ENCODE measurements at regions not wholly inside any gene's neighbourhood (a gene's known extent, or its start where the extent isn't known, plus 50 kb on each side); places are given as distances from the start of the nearest gene placed in this dataset.

DNA sequence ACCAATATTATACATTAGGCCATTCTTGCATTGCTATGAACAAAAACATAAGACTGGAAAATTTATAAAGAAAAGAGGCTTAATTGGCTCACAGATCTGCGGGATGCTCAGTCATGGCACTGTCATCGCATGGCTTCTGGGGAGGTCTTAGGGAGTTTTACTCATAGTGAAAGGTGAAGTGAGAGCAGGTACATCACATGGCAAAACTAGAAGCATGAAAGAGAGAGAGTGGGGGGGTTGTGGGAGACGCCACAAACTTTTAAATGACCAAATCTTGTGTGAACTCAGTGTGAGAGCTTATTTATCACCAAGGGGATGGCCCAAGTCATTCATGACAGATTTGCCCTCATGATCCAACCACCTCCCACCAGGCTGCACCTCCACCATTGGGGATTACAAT lies 398.3 kb upstream of the EDIL3 start:
- intact Hi-C loops (cut with DNase I) = no loop called here
- Histone ChIP-seq H3K27me3 (no peaks in the 10 kb centered on the region), H3K9me3 (no peaks in the 10 kb centered on the region), H3K4me3 (no peak overlapping the region), H3K36me3 (no peaks in the 10 kb centered on the region), H3K27ac (no peak overlapping the region), H3K4me1 (no peaks in the 10 kb centered on the region)
- TF ChIP-seq POLR2A (IDR thresholded peaks at IDR 0.05) = no peak
- TF ChIP-seq, protein P1, sequence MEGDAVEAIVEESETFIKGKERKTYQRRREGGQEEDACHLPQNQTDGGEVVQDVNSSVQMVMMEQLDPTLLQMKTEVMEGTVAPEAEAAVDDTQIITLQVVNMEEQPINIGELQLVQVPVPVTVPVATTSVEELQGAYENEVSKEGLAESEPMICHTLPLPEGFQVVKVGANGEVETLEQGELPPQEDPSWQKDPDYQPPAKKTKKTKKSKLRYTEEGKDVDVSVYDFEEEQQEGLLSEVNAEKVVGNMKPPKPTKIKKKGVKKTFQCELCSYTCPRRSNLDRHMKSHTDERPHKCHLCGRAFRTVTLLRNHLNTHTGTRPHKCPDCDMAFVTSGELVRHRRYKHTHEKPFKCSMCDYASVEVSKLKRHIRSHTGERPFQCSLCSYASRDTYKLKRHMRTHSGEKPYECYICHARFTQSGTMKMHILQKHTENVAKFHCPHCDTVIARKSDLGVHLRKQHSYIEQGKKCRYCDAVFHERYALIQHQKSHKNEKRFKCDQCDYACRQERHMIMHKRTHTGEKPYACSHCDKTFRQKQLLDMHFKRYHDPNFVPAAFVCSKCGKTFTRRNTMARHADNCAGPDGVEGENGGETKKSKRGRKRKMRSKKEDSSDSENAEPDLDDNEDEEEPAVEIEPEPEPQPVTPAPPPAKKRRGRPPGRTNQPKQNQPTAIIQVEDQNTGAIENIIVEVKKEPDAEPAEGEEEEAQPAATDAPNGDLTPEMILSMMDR (IDR thresholded peaks at IDR 0.05) = no peak
- DNase-seq (no peak), ATAC-seq (no peak)
- WGBS (ENCODE audit: insufficient coverage, low coverage, low lambda C conversion rate, missing lambda C conversion rate) = 70% methylated on average over 3 of the region's 3 CpGs

DNA sequence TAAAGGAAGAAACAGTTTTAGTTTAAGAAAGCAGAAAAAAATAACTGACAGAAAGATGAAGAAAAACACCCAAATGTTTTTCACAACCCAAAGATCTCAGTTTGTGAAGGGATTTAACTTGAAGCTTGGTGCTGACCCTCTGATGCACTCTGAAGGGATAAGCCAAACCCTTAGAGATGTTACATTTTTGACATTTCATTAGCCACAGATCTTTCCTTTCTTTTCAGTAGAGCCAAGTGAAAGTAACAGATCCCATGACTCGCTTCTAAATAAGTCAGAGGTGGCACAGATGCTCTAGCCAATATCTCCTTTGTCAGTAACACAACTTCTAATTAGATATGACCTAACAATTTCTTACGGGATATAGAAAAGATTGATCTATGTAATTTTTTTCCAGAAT lies 394.5 kb upstream of the EDIL3 start:
- H3K9me3 ChIP-seq = no peaks in the 10 kb centered on the region
- intact Hi-C loops (cut with DNase I) = no loop called here

DNA sequence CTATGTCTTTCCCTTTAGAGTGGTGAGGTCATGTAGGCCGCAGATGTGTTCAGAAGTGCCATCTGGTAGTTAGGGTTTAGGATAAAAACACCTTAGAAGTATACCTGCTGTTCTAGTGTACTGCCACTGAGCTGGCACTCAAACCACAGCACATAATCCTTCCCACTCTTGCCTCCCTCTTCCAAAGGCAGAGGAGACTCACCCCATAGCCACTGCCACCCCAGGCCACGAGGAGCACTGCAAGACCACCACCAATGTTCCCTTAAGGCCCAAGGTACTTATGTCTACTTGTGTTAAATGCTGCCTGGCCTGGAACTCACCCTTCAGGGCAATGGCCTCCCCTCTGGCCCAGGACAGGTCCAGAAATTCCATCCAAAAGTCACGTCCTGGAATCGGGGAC lies 379.5 kb upstream of the EDIL3 start:
- intact Hi-C loops (cut with DNase I) = no loop called here
- TF ChIP-seq, protein P1 (IDR thresholded peaks at IDR 0.05) = no peak
- TF ChIP-seq POLR2A (IDR thresholded peaks at IDR 0.05) = no peak
- WGBS (ENCODE audit: insufficient coverage, low coverage, low lambda C conversion rate, missing lambda C conversion rate) = 0% methylated on average over 1 of the region's 4 CpGs

More for the DNA sequence above, 394.5 kb upstream of the EDIL3 start:
- DNase-seq (no peak), ATAC-seq (no peak)
- no peaks in the 10 kb centered on the region for H3K27me3 ChIP-seq
- TF ChIP-seq POLR2A (IDR thresholded peaks at IDR 0.05) = no peak
- TF ChIP-seq, protein P1 (IDR thresholded peaks at IDR 0.05) = no peak
- H3K27ac ChIP-seq = no peak overlapping the region
- 43% methylated on average over 2 of the region's 2 CpGs for WGBS (ENCODE audit: insufficient coverage, low coverage, low lambda C conversion rate, missing lambda C conversion rate)
- H3K36me3 ChIP-seq = no peaks in the 10 kb centered on the region
- no peaks in the 10 kb centered on the region for H3K4me1 ChIP-seq
- H3K4me3 ChIP-seq = no peak overlapping the region

DNA sequence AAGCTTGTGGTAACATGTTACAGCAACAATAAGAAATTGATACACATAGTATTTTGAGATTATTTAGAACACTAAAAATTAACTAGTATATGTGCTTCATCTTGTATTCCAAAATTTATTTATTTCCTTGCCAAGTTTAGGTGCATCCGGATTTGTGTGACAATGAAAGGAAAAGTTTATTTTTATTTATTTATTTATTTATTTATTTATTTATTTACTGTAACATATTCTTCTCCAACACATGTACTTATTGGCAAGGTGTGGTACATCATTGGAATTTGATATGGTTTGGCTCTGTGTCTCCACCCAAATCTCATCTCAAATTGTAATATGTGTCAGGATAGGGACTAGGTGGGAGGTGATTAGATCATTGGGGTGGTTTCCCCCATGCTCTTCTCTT lies 373.3 kb upstream of the EDIL3 start:
- no peak for DNase-seq

More for the DNA sequence above, 379.5 kb upstream of the EDIL3 start:
- ATAC-seq = no peak
- Histone ChIP-seq H3K9me3 (no peaks in the 10 kb centered on the region), H3K36me3 (no peaks in the 10 kb centered on the region), H3K4me1 (no peaks in the 10 kb centered on the region), H3K4me3 (no peak overlapping the region), H3K27me3 (no peaks in the 10 kb centered on the region), H3K27ac (no peak overlapping the region)
- no peak for DNase-seq

More for the DNA sequence above, 373.3 kb upstream of the EDIL3 start:
- intact Hi-C loops (cut with DNase I) = no loop called here
- Histone ChIP-seq H3K9me3 (no peaks in the 10 kb centered on the region), H3K27me3 (no peaks in the 10 kb centered on the region), H3K27ac (no peak overlapping the region), H3K4me1 (no peaks in the 10 kb centered on the region), H3K4me3 (no peak overlapping the region), H3K36me3 (no peaks in the 10 kb centered on the region)
- 67% methylated on average over 1 of the region's 1 CpG for WGBS (ENCODE audit: insufficient coverage, low coverage, low lambda C conversion rate, missing lambda C conversion rate)
- TF ChIP-seq, protein P1 (IDR thresholded peaks at IDR 0.05) = no peak
- TF ChIP-seq POLR2A (IDR thresholded peaks at IDR 0.05) = no peak
- ATAC-seq = no peak
